Uterus (tissue), 3 donors: ENCODE measurements at regions not wholly inside any gene's neighbourhood (a gene's known extent, or its start where the extent isn't known, plus 50 kb on each side); places are given as distances from the start of the nearest gene placed in this dataset.
"Not testable (repeated sequence)": the region's sequence is repeated elsewhere in the genome, so short reads cannot be mapped to it uniquely, and the experiment has no call there.

Experiments used
- DNase-seq, 2 donors: peaks; one replicate each; pipeline ENCODE4 v3.0.0-alpha.2; 2019 to 2020
- H3K27ac ChIP-seq, 2 donors: fragments of 200-600 bp; sonication (generic); 1 replicate in 1 of 2; 2 replicates in 1 of 2; pipeline ENCODE4 v1.5.1; 2016 to 2018
- H3K27me3 ChIP-seq, 2 donors: fragments of 200-600 bp; sonication (generic); one replicate each; pipeline ENCODE4 v1.5.1; 2018 to 2019; ENCODE audit warnings: control low read depth in 1 of 2
- H3K36me3 ChIP-seq, 2 donors: fragments of 200-600 bp; sonication (generic); one replicate each; pipeline ENCODE4 v1.5.1; 2019; ENCODE audit warnings: control low read depth in 1 of 2
- H3K4me1 ChIP-seq, 2 donors: fragments of 200-600 bp; sonication (generic); one replicate each; pipeline ENCODE4 v1.5.1; 2018 to 2019; ENCODE audit warnings: control low read depth in 1 of 2
- H3K4me3 ChIP-seq, 2 donors: fragments of 200-600 bp; sonication (generic); 1 replicate in 1 of 2; 2 replicates in 1 of 2; pipeline ENCODE4 v1.5.1; 2018 to 2019; ENCODE audit warnings: mild to moderate bottlenecking in 1 of 2
- H3K9me3 ChIP-seq, 2 donors: fragments of 200-600 bp; sonication (generic); one replicate each; pipeline ENCODE4 v1.5.1; 2019; ENCODE audit warnings: control low read depth in 1 of 2
- POLR2A ChIP-seq, 2 donors: fragments of 450-650 bp; IDR thresholded peaks; one replicate each; pipeline ENCODE4 v1.6.1; 2016; ENCODE audit warnings: antibody characterized with exemption in 2 of 2, mild to moderate bottlenecking in 1 of 2, moderate library complexity in 1 of 2
- intact Hi-C: fragments of 100-400 bp; cut with DNase I; formaldehyde crosslinking; loops from one replicate; pipeline ENCODE4 v1.15.1; 2023; ENCODE audit warnings: low total_unique reads
- TF ChIP-seq, protein P1 (sequence below), 4 experiments: fragments of 200-600 bp in 2 of 4; fragments of 450-650 bp in 2 of 4; sonication (generic) in 2 of 4; IDR thresholded peaks; one replicate each; pipeline ENCODE4 v1.5.1; 2016 to 2019; ENCODE audit warnings: antibody characterized with exemption in 4 of 4, mild to moderate bottlenecking in 2 of 4, moderate library complexity in 1 of 4
- donor health status: DM: yes; HTN: yes; CAD: no.

DNA sequence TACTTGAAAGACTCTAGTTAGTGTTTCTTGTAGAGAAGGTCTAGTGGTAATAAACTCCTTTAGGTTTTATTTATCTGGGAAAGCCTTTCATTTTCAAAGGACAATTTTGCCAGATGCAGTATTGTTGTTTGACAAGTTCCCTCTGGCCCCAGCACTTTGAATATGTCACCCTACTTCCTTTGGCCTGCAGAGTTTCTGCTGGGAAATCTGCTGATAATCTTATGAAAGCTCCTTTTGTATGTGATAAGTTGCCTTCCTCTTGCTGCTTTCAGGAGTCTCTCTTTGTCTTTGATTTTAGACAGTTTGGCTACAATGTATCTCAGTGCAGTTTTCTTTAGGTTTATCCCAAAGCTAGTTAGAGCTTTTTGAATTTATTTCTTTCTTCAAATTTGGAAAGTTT is 106.2 kb upstream of the L3MBTL4 start:
- no peak overlapping the region for H3K4me3 ChIP-seq
- no peaks in the 10 kb centered on the region for H3K36me3 ChIP-seq
- H3K9me3 ChIP-seq = no peaks in the 10 kb centered on the region
- no peaks in the 10 kb centered on the region for H3K4me1 ChIP-seq
- H3K27ac ChIP-seq = no peak overlapping the region
- no peak for DNase-seq
- intact Hi-C loops = no loop called here
- TF ChIP-seq, protein P1, sequence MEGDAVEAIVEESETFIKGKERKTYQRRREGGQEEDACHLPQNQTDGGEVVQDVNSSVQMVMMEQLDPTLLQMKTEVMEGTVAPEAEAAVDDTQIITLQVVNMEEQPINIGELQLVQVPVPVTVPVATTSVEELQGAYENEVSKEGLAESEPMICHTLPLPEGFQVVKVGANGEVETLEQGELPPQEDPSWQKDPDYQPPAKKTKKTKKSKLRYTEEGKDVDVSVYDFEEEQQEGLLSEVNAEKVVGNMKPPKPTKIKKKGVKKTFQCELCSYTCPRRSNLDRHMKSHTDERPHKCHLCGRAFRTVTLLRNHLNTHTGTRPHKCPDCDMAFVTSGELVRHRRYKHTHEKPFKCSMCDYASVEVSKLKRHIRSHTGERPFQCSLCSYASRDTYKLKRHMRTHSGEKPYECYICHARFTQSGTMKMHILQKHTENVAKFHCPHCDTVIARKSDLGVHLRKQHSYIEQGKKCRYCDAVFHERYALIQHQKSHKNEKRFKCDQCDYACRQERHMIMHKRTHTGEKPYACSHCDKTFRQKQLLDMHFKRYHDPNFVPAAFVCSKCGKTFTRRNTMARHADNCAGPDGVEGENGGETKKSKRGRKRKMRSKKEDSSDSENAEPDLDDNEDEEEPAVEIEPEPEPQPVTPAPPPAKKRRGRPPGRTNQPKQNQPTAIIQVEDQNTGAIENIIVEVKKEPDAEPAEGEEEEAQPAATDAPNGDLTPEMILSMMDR (IDR thresholded peaks at IDR 0.05) = no peak
- TF ChIP-seq POLR2A (IDR thresholded peaks at IDR 0.05) = no peak
- no peaks in the 10 kb centered on the region for H3K27me3 ChIP-seq

DNA sequence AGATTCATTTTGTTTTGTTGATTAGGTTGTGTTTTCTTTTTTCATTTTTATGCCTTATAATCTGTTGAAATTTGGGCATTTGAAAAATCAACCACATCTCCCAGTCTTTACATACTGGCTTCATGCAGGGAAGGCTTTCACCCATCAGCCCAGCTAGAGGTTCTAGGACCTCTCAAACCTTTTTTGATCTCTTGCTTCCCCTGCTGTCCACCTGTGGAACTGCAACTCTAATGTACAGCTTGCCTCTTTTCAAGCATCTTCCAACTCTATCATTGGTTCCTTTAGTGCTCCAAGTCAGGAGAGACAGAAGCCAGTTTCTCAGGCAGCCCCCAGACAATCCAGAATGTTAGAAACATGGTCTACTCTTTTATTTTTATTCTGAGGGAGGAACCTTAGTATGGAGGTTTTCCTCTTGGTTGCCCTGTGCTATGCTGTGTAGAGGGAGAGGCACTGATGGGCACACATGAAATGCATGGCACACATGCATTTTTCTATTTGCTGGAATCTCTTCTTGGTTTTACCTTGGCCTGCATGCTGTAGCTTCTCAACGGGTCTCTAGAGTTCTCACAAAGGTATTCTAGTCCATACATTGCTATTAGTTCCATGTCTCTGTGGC is 107.2 kb upstream of the L3MBTL4 start:
- no peaks in the 10 kb centered on the region for H3K9me3 ChIP-seq
- no peak for DNase-seq
- H3K36me3 ChIP-seq = no peaks in the 10 kb centered on the region
- no peak overlapping the region for H3K27ac ChIP-seq
- no peak overlapping the region for H3K4me3 ChIP-seq
- intact Hi-C loops = no loop called here
- no peaks in the 10 kb centered on the region for H3K27me3 ChIP-seq
- TF ChIP-seq POLR2A (IDR thresholded peaks at IDR 0.05) = no peak
- TF ChIP-seq, protein P1 (IDR thresholded peaks at IDR 0.05) = peak in 1 of 4 experiments; percentile 26
- H3K4me1 ChIP-seq = no peaks in the 10 kb centered on the region

- no peak overlapping the region for H3K4me3 ChIP-seq
- H3K27ac ChIP-seq = no peak overlapping the region
- intact Hi-C loops = no loop called here
- TF ChIP-seq, protein P1 (IDR thresholded peaks at IDR 0.05) = no peak
- no peak for TF ChIP-seq POLR2A (IDR thresholded peaks at IDR 0.05)
- H3K9me3 ChIP-seq = no peaks in the 10 kb centered on the region
- H3K4me1 ChIP-seq = no peaks in the 10 kb centered on the region
- no peak for DNase-seq
- no peaks in the 10 kb centered on the region for H3K36me3 ChIP-seq
- H3K27me3 ChIP-seq = no peaks in the 10 kb centered on the region
Measured at GRCh38 chr18:6525604-6526003, 110.9 kb upstream of the L3MBTL4 start.

DNA sequence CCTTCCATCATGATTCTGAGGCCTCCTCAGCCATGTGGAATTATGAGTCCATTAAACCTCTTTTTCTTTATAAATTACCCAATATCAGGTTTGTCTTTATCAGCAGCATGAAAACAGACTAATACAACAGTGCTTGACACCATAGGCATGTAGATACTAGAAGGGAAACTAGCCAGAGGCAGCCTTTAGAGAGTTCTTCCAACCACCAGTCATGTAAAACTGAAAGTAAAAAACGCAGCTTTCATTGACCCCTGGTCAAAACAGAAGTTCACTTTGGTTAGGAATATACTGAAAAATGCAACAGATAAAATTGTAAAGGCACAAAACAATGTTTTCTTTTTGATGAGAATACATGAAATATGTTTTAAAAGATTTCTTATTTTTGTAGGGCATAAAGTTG is 122.8 kb upstream of the L3MBTL4 start:
- intact Hi-C loops = no loop called here
- TF ChIP-seq, protein P1 (IDR thresholded peaks at IDR 0.05) = no peak
- no peak for TF ChIP-seq POLR2A (IDR thresholded peaks at IDR 0.05)
- Histone ChIP-seq H3K9me3 (no peaks in the 10 kb centered on the region), H3K27ac (no peak overlapping the region), H3K4me3 (no peak overlapping the region), H3K27me3 (no peaks in the 10 kb centered on the region), H3K36me3 (no peaks in the 10 kb centered on the region), H3K4me1 (no peaks in the 10 kb centered on the region)
- DNase-seq = no peak

DNA sequence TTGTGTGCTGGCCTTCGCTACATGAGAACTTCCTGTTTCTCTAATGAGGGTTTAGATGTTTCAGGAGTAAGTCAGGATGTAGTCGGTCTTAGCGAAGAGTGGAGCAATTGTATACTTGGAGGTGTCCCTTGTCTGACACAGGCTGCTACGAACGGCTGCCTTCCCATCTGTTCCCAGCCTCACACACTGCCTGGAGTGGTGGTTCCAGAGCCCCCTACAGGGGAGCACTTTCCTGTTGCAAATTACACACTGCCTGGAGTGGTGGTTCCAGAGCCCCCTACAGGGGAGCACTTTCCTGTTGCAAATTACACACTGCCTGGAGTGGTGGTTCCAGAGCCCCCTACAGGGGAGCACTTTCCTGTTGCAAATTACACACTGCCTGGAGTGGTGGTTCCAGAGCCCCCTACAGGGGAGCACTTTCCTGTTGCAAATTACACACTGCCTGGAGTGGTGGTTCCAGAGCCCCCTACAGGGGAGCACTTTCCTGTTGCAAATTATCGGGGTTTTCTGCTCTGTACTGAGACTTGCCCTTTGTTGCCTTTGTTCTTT is 126.5 kb upstream of the L3MBTL4 start:
- H3K27ac ChIP-seq, DNase-seq, H3K27me3 ChIP-seq, H3K9me3 ChIP-seq, H3K4me3 ChIP-seq, H3K36me3 ChIP-seq, H3K4me1 ChIP-seq: not testable (repeated sequence)
- intact Hi-C loops = loop anchor here (5.0 kb wide), 1 partner anchor 346 kb away; no protein-coding TSS in a partner anchor
